ENCODE measurements at regions not wholly inside any gene's neighbourhood (a gene's known extent, or its start where the extent isn't known, plus 50 kb on each side); places are given as distances from the start of the nearest gene placed in this dataset.
A peak's percentile ranks its signal among the peaks of the same experiment; 100 is the strongest.

- no peak for DNase-seq (ENCODE audit: low read depth in 2 of 2)
Measured at GRCh38 chr2:147468963-147469362, 375.9 kb upstream of the ACVR2A start.

GRCh38 chr2:147468349-147468748 lies 376.5 kb upstream of the ACVR2A start:
- no peak for DNase-seq (ENCODE audit: low read depth in 2 of 2)

- DNase-seq (ENCODE audit: low read depth in 2 of 2): no peak
Measured at GRCh38 chr2:147467441-147467840, 377.4 kb upstream of the ACVR2A start.

DNA sequence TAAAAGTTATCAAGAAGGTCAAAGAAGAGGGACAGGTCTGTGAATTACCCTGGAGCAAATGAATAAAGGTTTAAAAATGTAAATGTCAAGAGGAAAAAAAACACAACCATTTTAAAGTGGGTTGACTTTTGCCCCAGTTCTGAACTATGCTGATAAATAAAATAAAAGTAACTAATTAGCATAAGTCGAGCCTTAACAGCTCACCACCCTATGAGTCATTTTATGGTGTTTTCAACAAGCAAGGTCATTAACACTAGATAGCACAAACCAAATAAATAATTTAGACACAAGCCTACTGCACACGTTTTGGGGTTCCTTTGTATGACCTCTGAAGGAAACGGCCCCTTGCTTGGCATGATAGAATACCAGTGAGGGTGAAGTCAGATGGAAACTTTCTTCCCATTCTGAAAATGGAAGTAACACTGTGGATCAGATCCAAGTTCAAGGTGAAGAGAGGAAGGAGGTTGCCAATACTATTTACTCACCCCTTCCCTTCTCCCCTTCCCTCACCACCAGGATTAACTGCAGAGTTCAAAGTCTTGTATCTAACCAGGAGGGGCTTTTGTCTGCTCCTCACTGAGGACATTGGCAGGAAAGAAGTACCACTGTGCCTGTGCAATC lies 380.0 kb upstream of the ACVR2A start:
- no peak for DNase-seq (ENCODE audit: low read depth in 2 of 2)

- no peak for DNase-seq (ENCODE audit: low read depth in 2 of 2)
Measured at GRCh38 chr2:147463881-147464520, 380.8 kb upstream of the ACVR2A start.

DNA sequence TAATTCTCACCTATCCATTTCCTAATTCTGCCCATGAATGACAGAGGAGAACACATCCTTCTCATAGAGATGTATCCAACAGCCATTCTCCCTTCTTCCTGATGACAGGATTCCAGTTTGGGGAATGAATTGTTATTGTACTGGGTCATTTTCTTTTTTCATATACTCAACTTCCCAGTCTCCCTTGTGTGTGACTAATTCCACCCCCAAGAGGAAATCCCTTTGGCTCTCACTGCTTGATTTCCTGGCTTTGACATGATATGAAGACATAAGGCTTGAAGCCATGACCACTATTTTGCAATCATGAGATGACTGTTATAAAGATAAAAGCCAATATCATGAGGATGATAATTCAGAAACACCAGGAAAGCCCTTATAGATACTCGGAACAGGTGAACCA lies 384.7 kb upstream of the ACVR2A start:
- no peak for DNase-seq (ENCODE audit: low read depth in 2 of 2)

GRCh38 chr2:147456779-147457178 lies 388.1 kb upstream of the ACVR2A start:
- no peak for DNase-seq (ENCODE audit: low read depth in 2 of 2)

DNA sequence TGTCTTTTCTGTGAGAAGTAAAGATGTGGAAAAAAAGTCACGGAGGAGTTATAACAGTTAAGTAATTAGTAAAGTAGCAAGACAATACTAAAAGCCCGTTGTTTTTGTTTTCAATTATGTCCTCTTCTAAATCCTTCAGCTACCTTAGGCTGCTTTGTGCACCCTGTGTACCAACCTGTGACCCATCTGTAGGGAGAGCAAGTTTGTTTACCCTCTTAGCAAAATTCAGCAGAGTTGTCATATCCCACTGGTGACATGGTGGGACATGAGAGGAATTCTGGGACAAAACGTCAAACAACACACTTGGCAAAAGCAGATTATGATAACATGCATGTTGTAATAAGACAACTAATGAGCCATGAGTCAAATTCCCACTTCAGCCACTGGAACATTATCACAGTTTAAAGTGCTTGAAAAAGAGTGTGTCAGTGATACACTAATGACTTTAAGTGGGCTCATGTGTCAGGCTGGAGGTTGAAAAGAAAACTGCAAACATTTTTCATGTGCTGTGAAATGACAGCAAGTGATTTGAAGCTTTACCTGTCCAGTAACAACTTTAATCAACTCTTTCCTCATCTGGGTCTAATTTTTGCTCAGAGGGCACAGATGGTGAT lies 392.8 kb upstream of the ACVR2A start:
- no peak for DNase-seq (ENCODE audit: low read depth in 2 of 2)

GRCh38 chr2:147450661-147451510 lies 393.9 kb upstream of the ACVR2A start:
- no peak for DNase-seq (ENCODE audit: low read depth in 2 of 2)

DNA sequence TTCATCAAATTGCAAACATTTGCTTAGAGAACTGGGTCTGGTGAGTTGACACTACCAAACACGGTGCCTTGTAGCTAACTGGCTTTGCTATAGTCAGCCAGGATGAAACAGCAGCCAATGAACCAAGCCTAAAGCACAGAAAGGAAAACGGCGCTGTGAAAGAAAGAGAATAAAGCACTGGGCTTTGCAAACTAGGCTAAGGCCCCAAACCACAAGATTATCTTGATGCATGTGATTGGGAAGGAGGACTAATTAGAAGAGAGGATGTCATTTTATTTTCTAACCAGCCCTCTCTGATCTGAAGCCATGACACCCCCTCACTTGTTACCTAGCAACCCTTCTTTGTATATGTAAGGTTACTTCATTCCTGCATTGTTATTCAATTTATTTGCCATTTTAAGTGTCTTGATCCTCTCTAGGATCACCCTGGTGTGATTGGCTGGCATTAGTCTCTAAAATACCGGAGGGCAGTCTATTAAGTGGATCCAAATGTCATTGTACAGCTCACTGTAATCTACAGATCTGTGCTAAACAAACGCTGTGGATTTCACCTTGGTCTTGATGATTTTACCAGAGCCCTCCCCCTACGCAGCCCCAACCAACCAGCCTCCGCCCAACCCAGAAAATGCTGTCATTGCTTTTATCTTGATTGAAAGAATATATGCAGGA lies 395.4 kb upstream of the ACVR2A start:
- peak in 1 of 2 donors; percentile 33 for DNase-seq (ENCODE audit: low read depth in 2 of 2)

- no peak for DNase-seq (ENCODE audit: low read depth in 2 of 2)
Measured at GRCh38 chr2:147442816-147443215, 402.0 kb upstream of the ACVR2A start.

- no peak for DNase-seq (ENCODE audit: low read depth in 2 of 2)
Measured at GRCh38 chr2:147441182-147441581, 403.6 kb upstream of the ACVR2A start.

DNA sequence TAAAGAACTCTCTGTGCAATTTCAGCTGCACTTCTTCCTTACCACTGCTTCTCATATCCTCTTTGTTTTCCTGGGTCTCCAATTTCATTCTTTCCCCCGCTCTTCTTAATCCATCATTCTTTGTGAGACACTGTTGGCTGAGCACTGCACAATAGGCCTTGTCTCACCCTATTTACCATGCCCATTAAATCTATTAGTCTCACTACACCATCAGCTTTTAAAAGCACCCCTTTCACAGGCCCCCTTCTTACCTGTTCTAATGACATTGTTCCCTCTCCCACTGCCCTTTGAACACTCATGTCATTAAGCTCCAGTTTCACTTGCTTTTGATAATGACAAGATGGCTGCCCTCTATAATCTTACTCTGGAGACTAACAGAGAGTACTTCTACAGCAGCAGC lies 404.1 kb upstream of the ACVR2A start:
- DNase-seq (ENCODE audit: low read depth in 2 of 2): no peak

DNA sequence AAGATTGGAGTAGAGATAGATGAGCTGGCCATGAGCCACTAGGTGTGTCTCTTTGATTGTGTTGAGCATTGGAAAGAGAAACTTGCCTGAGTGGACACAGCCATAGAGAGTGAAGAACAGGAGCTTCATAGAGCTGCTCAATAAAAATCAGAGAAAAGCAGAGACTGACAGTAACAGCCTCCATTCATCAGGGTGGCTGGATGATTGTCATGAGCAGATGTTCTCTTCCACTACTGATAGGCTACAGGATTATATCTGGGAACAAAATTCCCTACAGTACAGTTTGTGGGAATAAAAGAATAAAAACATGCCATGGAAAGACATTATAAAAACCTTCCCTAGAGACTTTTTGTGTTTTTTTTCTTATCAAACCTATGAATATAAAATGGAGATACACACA lies 404.8 kb upstream of the ACVR2A start:
- DNase-seq (ENCODE audit: low read depth in 2 of 2): no peak

GRCh38 chr2:147438882-147439281 lies 405.9 kb upstream of the ACVR2A start:
- no peak for DNase-seq (ENCODE audit: low read depth in 2 of 2)

GRCh38 chr2:147433822-147434221 lies 411.0 kb upstream of the ACVR2A start:
- no peak for DNase-seq (ENCODE audit: low read depth in 2 of 2)

DNA sequence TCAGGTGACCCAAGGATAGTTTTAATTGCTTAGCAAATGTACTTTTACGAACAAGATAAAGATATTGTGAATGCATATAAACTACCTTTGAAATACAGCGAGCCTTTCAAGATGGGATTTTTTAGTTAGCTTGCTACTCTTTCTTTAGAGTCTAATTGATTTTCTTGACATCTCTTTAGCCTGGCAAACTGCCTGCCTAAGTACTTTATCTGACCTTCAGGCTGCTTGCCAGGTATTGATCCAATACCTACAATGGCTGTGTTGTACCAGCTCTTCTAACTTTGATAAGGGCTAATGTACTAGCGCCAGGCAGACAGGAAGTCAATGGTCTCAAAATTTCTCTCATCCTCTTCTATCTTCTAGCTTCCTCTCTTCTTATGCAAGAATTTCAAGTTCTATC lies 414.4 kb upstream of the ACVR2A start:
- no peak for DNase-seq (ENCODE audit: low read depth in 2 of 2)

DNA sequence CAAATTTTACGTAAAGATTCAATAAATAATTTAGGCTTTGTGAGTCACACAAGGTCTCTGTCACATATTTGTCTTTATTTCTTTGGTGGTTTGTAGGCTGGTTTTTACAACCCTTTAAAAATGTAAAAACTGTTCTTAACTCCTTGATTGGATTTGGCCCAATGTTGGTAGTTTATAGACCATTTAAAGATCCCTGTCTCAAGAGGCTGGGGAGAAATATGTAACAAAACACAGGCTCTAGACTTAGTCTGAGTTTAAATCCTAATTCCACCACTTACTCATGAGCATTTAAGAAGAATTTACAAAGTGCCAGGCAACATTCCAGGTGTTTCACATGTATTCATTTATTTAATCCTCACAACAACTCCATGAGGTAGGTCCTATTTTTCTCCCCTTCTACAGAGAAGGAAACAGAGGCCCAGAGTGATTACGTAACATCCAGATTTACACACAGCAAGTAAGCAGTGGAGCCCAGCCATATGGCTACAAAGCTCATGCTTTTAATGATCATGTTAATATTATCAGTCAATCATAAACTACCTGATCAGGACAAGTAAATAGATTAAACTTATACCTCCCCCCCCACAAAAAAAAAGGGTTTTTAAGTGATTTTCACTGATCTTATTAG lies 416.6 kb upstream of the ACVR2A start:
- no peak for DNase-seq (ENCODE audit: low read depth in 2 of 2)

- DNase-seq (ENCODE audit: low read depth in 2 of 2): no peak
Measured at GRCh38 chr2:147425437-147426029, 419.3 kb upstream of the ACVR2A start.

GRCh38 chr2:147424766-147425165 lies 420.1 kb upstream of the ACVR2A start:
- no peak for DNase-seq (ENCODE audit: low read depth in 2 of 2)

Measured in stimulated activated CD8-positive, alpha-beta memory T cell treated with anti-CD3 and anti-CD28 coated beads, Interleukin-2, amount 100 ng/mL, for 1 hour (primary cell).